ENCODE measurements at regions not wholly inside any gene's neighbourhood (a gene's known extent, or its start where the extent isn't known, plus 50 kb on each side); places are given as distances from the start of the nearest gene placed in this dataset.

GRCh38 chr18:30491815-30492551, 550.6 kb downstream of the DSC3 start:
- Histone ChIP-seq H3K4me1 (ENCODE audit: insufficient read depth, low read length) (no peaks in the 10 kb centered on the region), H3K9ac (ENCODE audit: extremely low read depth, insufficient read length, low read length) (no peak overlapping the region), H2BK5ac (ENCODE audit: insufficient read length, low read length) (no peak overlapping the region), H2BK15ac (ENCODE audit: low read depth, low read length) (no peak overlapping the region), H2BK12ac (ENCODE audit: insufficient read length, low read depth, low read length) (no peak overlapping the region), H4K8ac (replicated peaks; ENCODE audit: insufficient read length, low read depth, low read length) (no peak overlapping the region), H2AK5ac (ENCODE audit: insufficient read length, low read length) (no peak overlapping the region), H3K27me3 (ENCODE audit: insufficient read depth, low read length) (no peaks in the 10 kb centered on the region), H2AFZ (ENCODE audit: low read length) (no peak overlapping the region), H4K5ac (ENCODE audit: insufficient read length, low read depth, low read length) (no peak overlapping the region), H4K91ac (ENCODE audit: insufficient read length, low read depth, low read length) (no peak overlapping the region), H3K27ac (ENCODE audit: insufficient read length, low read depth, low read length) (no peak overlapping the region), H3K9me3 (ENCODE audit: control insufficient read depth, low read depth, low read length) (no peaks in the 10 kb centered on the region), H3K18ac (ENCODE audit: insufficient read length, low read depth, low read length) (no peak overlapping the region), H3K79me2 (ENCODE audit: insufficient read depth, low read length) (no peaks in the 10 kb centered on the region), H4K20me1 (ENCODE audit: control insufficient read depth, insufficient read depth, insufficient read length) (no peaks in the 10 kb centered on the region), H3K56ac (ENCODE audit: insufficient read length, low read depth, low read length) (no peak overlapping the region), H3K4me2 (ENCODE audit: insufficient read depth, insufficient read length, low read length) (no peak overlapping the region), H2BK20ac (ENCODE audit: low read depth, low read length, poor library complexity, severe bottlenecking) (no peak overlapping the region), H3K14ac (ENCODE audit: insufficient read depth, low read length) (no peak overlapping the region), H2BK120ac (ENCODE audit: low read depth, low read length, poor library complexity, severe bottlenecking) (no peak overlapping the region), H3K4ac (ENCODE audit: low read depth, low read length) (no peak overlapping the region), H3K79me1 (ENCODE audit: insufficient read depth, low read depth, low read length, poor library complexity, severe bottlenecking) (no peaks in the 10 kb centered on the region), H3K23me2 (ENCODE audit: insufficient read length, low read depth, low read length, poor library complexity, severe bottlenecking) (no peaks in the 10 kb centered on the region), H3K23ac (ENCODE audit: insufficient read length, low read depth, low read length) (no peak overlapping the region), H3T11ph (ENCODE audit: low read length) (no peak overlapping the region)
- DNase-seq: no peak
- H3K27me3 Mint-ChIP-seq (ENCODE audit: low read depth): peaks cover 1% of the 10 kb centered on the region; the same call in 1 of the 2 replicates
- no peak overlapping the region for H3K4me3 Mint-ChIP-seq
- H3K9me3 Mint-ChIP-seq: peaks cover 0 to 2% of the 10 kb centered on the region in 2 experiments; a peak in 2 of 5 replicates
- no CpG with 5 or more reads among the region's 3 CpGs for WGBS (ENCODE audit: extremely low coverage, insufficient read length, low lambda C conversion rate)
- peaks cover 4% of the 10 kb centered on the region in 2 experiments; a peak in 3 of 4 replicates for H3K4me1 Mint-ChIP-seq
- no peak overlapping the region for H3K27ac Mint-ChIP-seq
- TF ChIP-seq CTCF (conservative IDR thresholded peaks at IDR 0.05): no peak
- no peaks in the 10 kb centered on the region for H3K36me3 Mint-ChIP-seq (ENCODE audit: insufficient read depth in 1 of 3, low read depth in 3 of 3)
